GM23248 (cell line): ENCODE measurements at regions not wholly inside any gene's neighbourhood (a gene's known extent, or its start where the extent isn't known, plus 50 kb on each side); places are given as distances from the start of the nearest gene placed in this dataset.

Experiments used
- EZH2 ChIP-seq: fragments of 200-600 bp; sonication (generic); IDR thresholded peaks from 2 replicates; pipeline ENCODE4 v1.6.1; 2018; ENCODE audit warnings: antibody characterized with exemption, mild to moderate bottlenecking; ENCODE audit not compliant: insufficient read depth, poor library complexity, severe bottlenecking
- EZH2phosphoT487 ChIP-seq: fragments of 200-600 bp; sonication (generic); IDR thresholded peaks from 2 replicates; pipeline ENCODE4 v1.6.1; 2018; ENCODE audit warnings: antibody characterized with exemption, moderate library complexity, mild to moderate bottlenecking, low read depth; ENCODE audit not compliant: insufficient read depth

GRCh38 chr5:39640552-39640951 is 215.8 kb upstream of the DAB2 start:
- TF ChIP-seq EZH2 (no peak), EZH2phosphoT487 (no peak)
